ENCODE measurements at regions not wholly inside any gene's neighbourhood (a gene's known extent, or its start where the extent isn't known, plus 50 kb on each side); places are given as distances from the start of the nearest gene placed in this dataset.

DNA sequence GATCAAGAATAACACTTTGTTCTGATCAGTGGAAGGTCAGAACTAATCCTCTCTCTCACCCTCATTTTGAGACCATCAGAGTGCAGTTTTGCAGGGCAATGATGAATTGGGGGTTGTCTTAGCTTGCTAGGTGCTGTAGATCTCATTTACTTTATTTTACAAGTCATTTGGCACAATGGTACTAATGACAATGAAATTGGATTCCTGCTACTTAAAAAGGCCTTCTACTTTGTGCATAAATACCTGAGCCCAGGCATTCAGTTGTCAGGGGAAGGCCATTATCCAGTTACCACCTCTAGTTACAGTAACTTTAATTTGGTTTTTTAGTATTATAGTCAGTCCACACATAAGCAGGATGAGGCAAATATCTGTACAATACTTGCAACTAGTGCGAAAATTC is 240.0 kb downstream of the HDGFL1 start:
- no peak for TF ChIP-seq EZH2 (IDR thresholded peaks at IDR 0.05)
- TF ChIP-seq, protein P1, sequence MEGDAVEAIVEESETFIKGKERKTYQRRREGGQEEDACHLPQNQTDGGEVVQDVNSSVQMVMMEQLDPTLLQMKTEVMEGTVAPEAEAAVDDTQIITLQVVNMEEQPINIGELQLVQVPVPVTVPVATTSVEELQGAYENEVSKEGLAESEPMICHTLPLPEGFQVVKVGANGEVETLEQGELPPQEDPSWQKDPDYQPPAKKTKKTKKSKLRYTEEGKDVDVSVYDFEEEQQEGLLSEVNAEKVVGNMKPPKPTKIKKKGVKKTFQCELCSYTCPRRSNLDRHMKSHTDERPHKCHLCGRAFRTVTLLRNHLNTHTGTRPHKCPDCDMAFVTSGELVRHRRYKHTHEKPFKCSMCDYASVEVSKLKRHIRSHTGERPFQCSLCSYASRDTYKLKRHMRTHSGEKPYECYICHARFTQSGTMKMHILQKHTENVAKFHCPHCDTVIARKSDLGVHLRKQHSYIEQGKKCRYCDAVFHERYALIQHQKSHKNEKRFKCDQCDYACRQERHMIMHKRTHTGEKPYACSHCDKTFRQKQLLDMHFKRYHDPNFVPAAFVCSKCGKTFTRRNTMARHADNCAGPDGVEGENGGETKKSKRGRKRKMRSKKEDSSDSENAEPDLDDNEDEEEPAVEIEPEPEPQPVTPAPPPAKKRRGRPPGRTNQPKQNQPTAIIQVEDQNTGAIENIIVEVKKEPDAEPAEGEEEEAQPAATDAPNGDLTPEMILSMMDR (IDR thresholded peaks at IDR 0.05), result no peak
- TF ChIP-seq EZH2phosphoT487 (IDR thresholded peaks at IDR 0.05), result no peak
- DNase-seq (ENCODE audit: low spot score), result no peak
- H2AFZ ChIP-seq (replicated peaks), result no peak overlapping the region

DNA sequence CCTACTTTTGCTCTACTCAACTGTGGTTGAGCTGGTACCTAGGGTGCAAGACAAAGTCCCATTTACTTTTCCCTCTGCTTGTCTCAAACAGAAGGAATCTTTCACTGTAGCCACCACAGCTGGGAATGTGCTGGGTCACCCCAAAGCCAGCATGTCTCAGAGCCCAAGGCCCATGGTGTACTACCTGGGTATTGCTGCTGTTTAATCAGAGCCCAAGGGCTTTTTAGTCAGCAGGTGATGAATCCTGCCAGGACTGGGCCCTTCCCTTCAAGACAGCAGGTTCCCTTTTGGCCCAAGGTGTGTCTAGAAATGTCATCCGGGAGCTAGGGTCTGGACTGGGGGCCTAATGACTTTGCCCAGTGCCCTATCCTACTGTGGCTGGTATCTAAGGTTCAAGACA is 249.8 kb downstream of the HDGFL1 start:
- DNase-seq (ENCODE audit: low spot score), result no peak
- H3K4me1 Mint-ChIP-seq, result no peaks in the 10 kb centered on the region

More for the DNA sequence above, 240.0 kb downstream of the HDGFL1 start:
- Mint-ChIP-seq H3K4me3 (no peak overlapping the region), H3K36me3 (no peaks in the 10 kb centered on the region), H3K27me3 (ENCODE audit: insufficient read depth, low read depth) (peaks cover 3% of the 10 kb centered on the region), H3K9me3 (peaks cover 8% of the 10 kb centered on the region), H3K4me1 (peaks cover 14% of the 10 kb centered on the region), H3K27ac (no peak overlapping the region)
- no peaks in the 10 kb centered on the region for H3K79me2 ChIP-seq (ENCODE audit: low read depth)
- no peaks in the 10 kb centered on the region for H3F3A ChIP-seq (ENCODE audit: low read depth)
- H3K27ac ChIP-seq, result no peak overlapping the region
- no peaks in the 10 kb centered on the region for H3K9me3 ChIP-seq (ENCODE audit: low read depth)
- no peaks in the 10 kb centered on the region for H3K4me1 ChIP-seq
- H3K4me3 ChIP-seq, result no peak overlapping the region
- H3K9ac ChIP-seq, result no peak overlapping the region
- H3K27me3 ChIP-seq, result no peaks in the 10 kb centered on the region
- H3K36me3 ChIP-seq, result no peaks in the 10 kb centered on the region
- H3K4me2 ChIP-seq, result no peak overlapping the region
- H4K20me1 ChIP-seq (ENCODE audit: low read depth), result no peaks in the 10 kb centered on the region

DNA sequence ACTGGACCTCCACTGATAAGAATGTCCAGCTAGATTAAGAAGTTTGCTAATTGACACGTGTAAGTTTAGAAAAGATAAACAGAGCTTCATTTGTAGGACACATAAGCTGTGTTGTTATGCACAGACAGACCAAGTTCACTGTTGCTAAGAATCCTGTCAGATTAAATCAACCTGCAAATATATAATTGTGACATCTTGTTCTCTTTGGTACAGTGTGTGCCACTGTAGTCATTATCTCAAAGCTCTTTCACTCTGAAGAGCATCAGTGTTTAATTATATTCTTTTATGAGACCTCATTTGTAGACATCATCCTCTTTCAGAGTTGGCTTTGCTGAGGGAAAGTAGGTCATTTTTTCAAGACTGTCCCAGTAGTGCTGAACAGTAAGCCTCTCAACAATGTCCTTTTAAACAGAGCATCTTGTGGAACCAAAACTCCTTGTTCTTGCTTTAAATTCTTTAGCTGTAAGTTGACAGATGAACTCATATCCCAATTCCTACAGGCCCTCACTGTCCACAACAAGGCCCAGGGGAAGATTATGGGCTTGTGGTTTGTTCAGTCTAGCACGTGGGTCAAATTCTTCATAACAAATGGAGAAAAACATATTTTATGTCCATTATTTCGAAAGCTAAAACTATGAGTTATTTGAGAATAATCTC is 252.4 kb downstream of the HDGFL1 start:
- TF ChIP-seq EZH2 (IDR thresholded peaks at IDR 0.05), result no peak
- no peak for TF ChIP-seq EZH2phosphoT487 (IDR thresholded peaks at IDR 0.05)
- TF ChIP-seq, protein P1 (IDR thresholded peaks at IDR 0.05), result no peak
- H3K79me2 ChIP-seq (ENCODE audit: low read depth), result no peaks in the 10 kb centered on the region
- Mint-ChIP-seq H3K9me3 (peaks cover 5% of the 10 kb centered on the region), H3K36me3 (no peaks in the 10 kb centered on the region), H3K4me1 (peaks cover under 1% of the 10 kb centered on the region), H3K4me3 (no peak overlapping the region), H3K27me3 (ENCODE audit: insufficient read depth, low read depth) (peaks cover 3% of the 10 kb centered on the region), H3K27ac (no peak overlapping the region)
- H3K4me1 ChIP-seq, result no peaks in the 10 kb centered on the region
- no peaks in the 10 kb centered on the region for H3K9me3 ChIP-seq (ENCODE audit: low read depth)
- H2AFZ ChIP-seq (replicated peaks), result no peak overlapping the region
- H3K9ac ChIP-seq, result no peak overlapping the region
- H4K20me1 ChIP-seq (ENCODE audit: low read depth), result no peaks in the 10 kb centered on the region
- H3K4me3 ChIP-seq, result no peak overlapping the region
- no peak overlapping the region for H3K27ac ChIP-seq
- DNase-seq (ENCODE audit: low spot score), result no peak
- no peak overlapping the region for H3K4me2 ChIP-seq
- no peaks in the 10 kb centered on the region for H3K36me3 ChIP-seq
- no peaks in the 10 kb centered on the region for H3F3A ChIP-seq (ENCODE audit: low read depth)
- no peaks in the 10 kb centered on the region for H3K27me3 ChIP-seq

More for the DNA sequence above, 249.8 kb downstream of the HDGFL1 start:
- Histone ChIP-seq H3K27ac (no peak overlapping the region), H3K4me2 (no peak overlapping the region), H3K36me3 (no peaks in the 10 kb centered on the region), H3F3A (ENCODE audit: low read depth) (no peaks in the 10 kb centered on the region), H3K79me2 (ENCODE audit: low read depth) (no peaks in the 10 kb centered on the region), H3K9me3 (ENCODE audit: low read depth) (no peaks in the 10 kb centered on the region), H3K4me3 (no peak overlapping the region), H3K9ac (no peak overlapping the region), H2AFZ (replicated peaks) (no peak overlapping the region), H4K20me1 (ENCODE audit: low read depth) (no peaks in the 10 kb centered on the region), H3K27me3 (no peaks in the 10 kb centered on the region), H3K4me1 (no peaks in the 10 kb centered on the region)
- Mint-ChIP-seq H3K4me3 (no peak overlapping the region), H3K36me3 (no peaks in the 10 kb centered on the region), H3K27me3 (ENCODE audit: insufficient read depth, low read depth) (peaks cover 3% of the 10 kb centered on the region), H3K27ac (no peak overlapping the region), H3K9me3 (peaks cover 19% of the 10 kb centered on the region)
- no peak for TF ChIP-seq EZH2phosphoT487 (IDR thresholded peaks at IDR 0.05)
- TF ChIP-seq, protein P1 (IDR thresholded peaks at IDR 0.05), result no peak
- TF ChIP-seq EZH2 (IDR thresholded peaks at IDR 0.05), result no peak

Data from neural progenitor cell (in vitro differentiated cells).